ENCODE measurements at regions not wholly inside any gene's neighbourhood (a gene's known extent, or its start where the extent isn't known, plus 50 kb on each side); places are given as distances from the start of the nearest gene placed in this dataset.

DNA sequence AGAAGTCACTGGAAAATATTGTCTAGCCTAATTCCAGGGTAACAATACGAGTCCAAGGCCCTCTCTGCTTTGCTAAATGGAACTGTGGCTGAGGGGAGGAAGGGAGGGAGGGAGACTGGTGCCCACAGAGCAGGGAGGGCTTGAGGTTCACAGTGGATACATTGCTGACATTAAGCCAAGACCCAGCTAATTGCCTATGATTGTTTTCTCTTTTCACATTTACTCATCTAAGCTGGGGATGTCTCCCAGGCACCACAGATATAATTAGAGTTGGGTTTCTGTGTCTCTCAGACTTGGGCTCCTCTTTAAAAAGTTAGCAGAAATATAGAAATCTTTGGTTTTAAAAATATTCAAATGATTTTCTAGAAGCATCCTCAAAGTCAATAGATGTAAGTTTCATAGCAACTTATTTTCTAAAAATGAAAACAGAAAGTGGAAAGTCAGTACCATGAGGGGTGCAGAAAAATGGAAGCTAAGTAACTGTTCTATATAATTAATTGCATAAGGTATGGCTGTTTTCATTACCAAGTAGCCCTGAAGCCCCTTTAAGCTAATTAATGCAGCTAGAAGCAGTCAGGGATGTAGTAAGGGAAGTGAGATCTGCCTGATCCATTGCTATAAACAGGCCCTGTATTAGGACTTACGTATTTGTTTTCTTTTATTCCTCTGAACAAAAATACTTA is 259.8 kb downstream of the NDUFS4 start:
- no peak for TF ChIP-seq CTCF (IDR thresholded peaks at IDR 0.05)
- no peak for TF ChIP-seq POLR2A (IDR thresholded peaks at IDR 0.05)
